ENCODE measurements at regions not wholly inside any gene's neighbourhood (a gene's known extent, or its start where the extent isn't known, plus 50 kb on each side); places are given as distances from the start of the nearest gene placed in this dataset.

DNA sequence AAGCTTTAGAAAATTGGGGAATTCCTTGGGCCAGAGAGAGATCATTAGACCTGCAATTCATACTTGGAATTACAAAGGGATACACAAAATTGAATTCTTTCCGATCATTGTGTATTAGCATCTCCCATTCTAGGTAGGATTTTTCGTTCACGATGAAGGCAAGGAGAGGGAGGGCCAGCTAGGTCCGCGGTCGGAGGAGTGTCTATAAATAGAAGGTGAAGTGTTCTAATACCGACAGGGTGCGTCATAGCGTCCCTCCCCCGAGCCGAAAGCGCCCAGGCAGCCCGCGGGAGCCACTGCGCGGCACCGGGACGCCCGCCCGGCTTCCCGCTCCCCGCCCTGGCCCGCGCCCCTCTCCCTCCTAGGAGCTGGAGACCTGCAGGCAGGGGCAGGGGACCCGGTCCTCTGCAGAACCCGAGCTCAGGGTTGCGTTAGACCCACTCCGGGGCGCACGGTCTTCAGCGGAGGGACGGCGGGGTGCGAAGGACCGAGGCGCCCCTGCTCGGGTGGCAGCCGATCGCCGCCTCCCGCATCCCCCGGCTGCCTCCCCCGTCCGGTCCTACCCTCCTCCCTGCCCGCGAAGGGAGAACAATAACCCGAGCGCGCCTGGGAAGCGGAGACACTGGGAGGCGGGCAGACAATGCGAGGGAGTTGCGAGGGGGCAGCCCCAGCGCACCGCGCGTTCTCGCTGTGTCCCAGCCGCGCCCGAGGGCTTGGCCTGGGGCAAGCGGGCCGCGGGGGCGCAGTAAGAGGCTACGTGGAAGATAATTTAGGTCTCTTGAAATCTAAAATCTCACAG is 114.2 kb upstream of the SERTAD2 start:
- under 1% methylated on average over 66 of the region's 66 CpGs for WGBS
- peak overlapping the region; percentile 91 to 96 for H3K27ac ChIP-seq (ENCODE audit: low read depth in 1 of 2, low read length in 2 of 2)
- no peaks in the 10 kb centered on the region for H3K9me3 ChIP-seq (ENCODE audit: control insufficient read depth in 4 of 4, low read length in 3 of 4)
- peak; percentile 56 for TF ChIP-seq TAF1 (conservative IDR thresholded peaks at IDR 0.05)
- TF ChIP-seq HNF4G (IDR thresholded peaks at IDR 0.05) = no peak
- TF ChIP-seq, protein P1, sequence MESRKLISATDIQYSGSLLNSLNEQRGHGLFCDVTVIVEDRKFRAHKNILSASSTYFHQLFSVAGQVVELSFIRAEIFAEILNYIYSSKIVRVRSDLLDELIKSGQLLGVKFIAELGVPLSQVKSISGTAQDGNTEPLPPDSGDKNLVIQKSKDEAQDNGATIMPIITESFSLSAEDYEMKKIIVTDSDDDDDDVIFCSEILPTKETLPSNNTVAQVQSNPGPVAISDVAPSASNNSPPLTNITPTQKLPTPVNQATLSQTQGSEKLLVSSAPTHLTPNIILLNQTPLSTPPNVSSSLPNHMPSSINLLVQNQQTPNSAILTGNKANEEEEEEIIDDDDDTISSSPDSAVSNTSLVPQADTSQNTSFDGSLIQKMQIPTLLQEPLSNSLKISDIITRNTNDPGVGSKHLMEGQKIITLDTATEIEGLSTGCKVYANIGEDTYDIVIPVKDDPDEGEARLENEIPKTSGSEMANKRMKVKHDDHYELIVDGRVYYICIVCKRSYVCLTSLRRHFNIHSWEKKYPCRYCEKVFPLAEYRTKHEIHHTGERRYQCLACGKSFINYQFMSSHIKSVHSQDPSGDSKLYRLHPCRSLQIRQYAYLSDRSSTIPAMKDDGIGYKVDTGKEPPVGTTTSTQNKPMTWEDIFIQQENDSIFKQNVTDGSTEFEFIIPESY (IDR thresholded peaks at IDR 0.05) = no peak
- TF ChIP-seq, protein P2, sequence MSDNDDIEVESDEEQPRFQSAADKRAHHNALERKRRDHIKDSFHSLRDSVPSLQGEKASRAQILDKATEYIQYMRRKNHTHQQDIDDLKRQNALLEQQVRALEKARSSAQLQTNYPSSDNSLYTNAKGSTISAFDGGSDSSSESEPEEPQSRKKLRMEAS (IDR thresholded peaks at IDR 0.05) = no peak
- TF ChIP-seq RAD21 (IDR thresholded peaks at IDR 0.05) = peak; percentile 4 to 27
- no peak for TF ChIP-seq HNF4A (conservative IDR thresholded peaks at IDR 0.05)
- peak; percentile 19 for TF ChIP-seq YY1 (IDR thresholded peaks at IDR 0.05)
- TF ChIP-seq FOXA1 (IDR thresholded peaks at IDR 0.05) = no peak
- TF ChIP-seq, protein P3, sequence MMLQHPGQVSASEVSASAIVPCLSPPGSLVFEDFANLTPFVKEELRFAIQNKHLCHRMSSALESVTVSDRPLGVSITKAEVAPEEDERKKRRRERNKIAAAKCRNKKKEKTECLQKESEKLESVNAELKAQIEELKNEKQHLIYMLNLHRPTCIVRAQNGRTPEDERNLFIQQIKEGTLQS (IDR thresholded peaks at IDR 0.05) = no peak
- peak; percentile 44 to 63 for TF ChIP-seq JUND (IDR thresholded peaks at IDR 0.05)
- no peaks in the 10 kb centered on the region for H3K27me3 ChIP-seq (ENCODE audit: control insufficient read depth in 4 of 4, insufficient read depth in 4 of 4, low read length in 3 of 4)
- H3K9ac ChIP-seq (ENCODE audit: low read depth in 1 of 2, low read length in 2 of 2) = peak overlapping the region; percentile 72 to 99
- peaks cover 0 to 10% (median 3%) of the 10 kb centered on the region in 4 donors for H3K4me1 ChIP-seq (ENCODE audit: control insufficient read depth in 4 of 4, insufficient read depth in 4 of 4, low read length in 3 of 4)
- peak overlapping the region; percentile 75 to 81 (median 80) for H3K4me3 ChIP-seq (ENCODE audit: low read depth in 1 of 3, low read length in 3 of 3)
- H3K36me3 ChIP-seq (ENCODE audit: control insufficient read depth in 4 of 4, insufficient read depth in 3 of 4, low read depth in 1 of 4, low read length in 3 of 4) = no peaks in the 10 kb centered on the region
- peak; percentile 76 for DNase-seq (ENCODE audit: low spot score)

DNA sequence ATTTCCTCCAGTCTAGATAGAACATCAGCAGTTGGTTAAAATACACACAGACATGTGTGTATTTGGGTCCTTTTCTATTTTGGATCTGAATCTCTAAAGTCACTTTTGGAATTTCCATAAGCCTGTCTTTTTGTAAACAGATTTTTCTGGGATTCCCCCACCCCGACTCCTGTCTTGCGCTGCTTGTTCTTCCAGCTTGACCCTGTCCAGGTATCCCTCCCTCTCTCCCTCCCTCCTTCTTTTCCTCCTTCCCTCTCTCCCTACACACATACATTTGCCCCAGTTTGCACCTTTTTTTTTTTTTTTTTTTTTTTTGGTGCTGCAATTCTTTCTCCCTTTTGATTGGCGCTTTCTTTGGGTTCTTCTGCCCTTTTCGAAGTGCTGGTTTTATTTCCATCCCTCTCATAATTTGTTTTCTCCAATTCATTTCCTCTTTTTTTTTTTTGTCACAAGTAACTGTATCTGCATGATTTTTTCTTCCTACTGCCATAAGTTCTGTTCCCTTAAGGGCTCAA is 114.8 kb upstream of the SERTAD2 start:
- no peaks in the 10 kb centered on the region for H3K36me3 ChIP-seq (ENCODE audit: control insufficient read depth in 4 of 4, insufficient read depth in 3 of 4, low read depth in 1 of 4, low read length in 3 of 4)
- no peaks in the 10 kb centered on the region for H3K9me3 ChIP-seq (ENCODE audit: control insufficient read depth in 4 of 4, low read length in 3 of 4)
- peaks cover 0 to 10% (median 3%) of the 10 kb centered on the region in 4 donors for H3K4me1 ChIP-seq (ENCODE audit: control insufficient read depth in 4 of 4, insufficient read depth in 4 of 4, low read length in 3 of 4)
- H3K27me3 ChIP-seq (ENCODE audit: control insufficient read depth in 4 of 4, insufficient read depth in 4 of 4, low read length in 3 of 4) = no peaks in the 10 kb centered on the region
- peak overlapping the region; percentile 45 to 81 (median 75) for H3K4me3 ChIP-seq (ENCODE audit: low read depth in 1 of 3, low read length in 3 of 3)
- peak overlapping the region; percentile 68 to 72 for H3K9ac ChIP-seq (ENCODE audit: low read depth in 1 of 2, low read length in 2 of 2)
- TF ChIP-seq, protein P1 (IDR thresholded peaks at IDR 0.05) = no peak
- TF ChIP-seq EGR1 (IDR thresholded peaks at IDR 0.05; ENCODE audit: low read depth in 2 of 2) (no peak), NR2F2 (IDR thresholded peaks at IDR 0.05) (no peak), JUND (IDR thresholded peaks at IDR 0.05) (no peak), RXRA (IDR thresholded peaks at IDR 0.05) (no peak), RAD21 (IDR thresholded peaks at IDR 0.05) (no peak), TAF1 (conservative IDR thresholded peaks at IDR 0.05) (no peak), SP1 (IDR thresholded peaks at IDR 0.05) (no peak), GABPA (IDR thresholded peaks at IDR 0.05 in 1 of 2, conservative IDR thresholded peaks at IDR 0.05 in 1 of 2) (no peak), FOXA2 (IDR thresholded peaks at IDR 0.05) (no peak), HNF4G (IDR thresholded peaks at IDR 0.05) (no peak), YY1 (IDR thresholded peaks at IDR 0.05) (no peak), FOXA1 (IDR thresholded peaks at IDR 0.05) (no peak), HNF4A (conservative IDR thresholded peaks at IDR 0.05) (no peak)
- TF ChIP-seq, protein P4, sequence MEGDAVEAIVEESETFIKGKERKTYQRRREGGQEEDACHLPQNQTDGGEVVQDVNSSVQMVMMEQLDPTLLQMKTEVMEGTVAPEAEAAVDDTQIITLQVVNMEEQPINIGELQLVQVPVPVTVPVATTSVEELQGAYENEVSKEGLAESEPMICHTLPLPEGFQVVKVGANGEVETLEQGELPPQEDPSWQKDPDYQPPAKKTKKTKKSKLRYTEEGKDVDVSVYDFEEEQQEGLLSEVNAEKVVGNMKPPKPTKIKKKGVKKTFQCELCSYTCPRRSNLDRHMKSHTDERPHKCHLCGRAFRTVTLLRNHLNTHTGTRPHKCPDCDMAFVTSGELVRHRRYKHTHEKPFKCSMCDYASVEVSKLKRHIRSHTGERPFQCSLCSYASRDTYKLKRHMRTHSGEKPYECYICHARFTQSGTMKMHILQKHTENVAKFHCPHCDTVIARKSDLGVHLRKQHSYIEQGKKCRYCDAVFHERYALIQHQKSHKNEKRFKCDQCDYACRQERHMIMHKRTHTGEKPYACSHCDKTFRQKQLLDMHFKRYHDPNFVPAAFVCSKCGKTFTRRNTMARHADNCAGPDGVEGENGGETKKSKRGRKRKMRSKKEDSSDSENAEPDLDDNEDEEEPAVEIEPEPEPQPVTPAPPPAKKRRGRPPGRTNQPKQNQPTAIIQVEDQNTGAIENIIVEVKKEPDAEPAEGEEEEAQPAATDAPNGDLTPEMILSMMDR (IDR thresholded peaks at IDR 0.05; ENCODE audit: low read depth, low read length, missing input control) = no peak
- TF ChIP-seq, protein P3 (IDR thresholded peaks at IDR 0.05) = no peak
- TF ChIP-seq, protein P5, sequence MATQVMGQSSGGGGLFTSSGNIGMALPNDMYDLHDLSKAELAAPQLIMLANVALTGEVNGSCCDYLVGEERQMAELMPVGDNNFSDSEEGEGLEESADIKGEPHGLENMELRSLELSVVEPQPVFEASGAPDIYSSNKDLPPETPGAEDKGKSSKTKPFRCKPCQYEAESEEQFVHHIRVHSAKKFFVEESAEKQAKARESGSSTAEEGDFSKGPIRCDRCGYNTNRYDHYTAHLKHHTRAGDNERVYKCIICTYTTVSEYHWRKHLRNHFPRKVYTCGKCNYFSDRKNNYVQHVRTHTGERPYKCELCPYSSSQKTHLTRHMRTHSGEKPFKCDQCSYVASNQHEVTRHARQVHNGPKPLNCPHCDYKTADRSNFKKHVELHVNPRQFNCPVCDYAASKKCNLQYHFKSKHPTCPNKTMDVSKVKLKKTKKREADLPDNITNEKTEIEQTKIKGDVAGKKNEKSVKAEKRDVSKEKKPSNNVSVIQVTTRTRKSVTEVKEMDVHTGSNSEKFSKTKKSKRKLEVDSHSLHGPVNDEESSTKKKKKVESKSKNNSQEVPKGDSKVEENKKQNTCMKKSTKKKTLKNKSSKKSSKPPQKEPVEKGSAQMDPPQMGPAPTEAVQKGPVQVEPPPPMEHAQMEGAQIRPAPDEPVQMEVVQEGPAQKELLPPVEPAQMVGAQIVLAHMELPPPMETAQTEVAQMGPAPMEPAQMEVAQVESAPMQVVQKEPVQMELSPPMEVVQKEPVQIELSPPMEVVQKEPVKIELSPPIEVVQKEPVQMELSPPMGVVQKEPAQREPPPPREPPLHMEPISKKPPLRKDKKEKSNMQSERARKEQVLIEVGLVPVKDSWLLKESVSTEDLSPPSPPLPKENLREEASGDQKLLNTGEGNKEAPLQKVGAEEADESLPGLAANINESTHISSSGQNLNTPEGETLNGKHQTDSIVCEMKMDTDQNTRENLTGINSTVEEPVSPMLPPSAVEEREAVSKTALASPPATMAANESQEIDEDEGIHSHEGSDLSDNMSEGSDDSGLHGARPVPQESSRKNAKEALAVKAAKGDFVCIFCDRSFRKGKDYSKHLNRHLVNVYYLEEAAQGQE (IDR thresholded peaks at IDR 0.05) = no peak
- TF ChIP-seq, protein P2 (IDR thresholded peaks at IDR 0.05) = no peak
- peak overlapping the region; percentile 91 to 96 for H3K27ac ChIP-seq (ENCODE audit: low read depth in 1 of 2, low read length in 2 of 2)
- 50% methylated on average over 4 of the region's 4 CpGs for WGBS
- DNase-seq (ENCODE audit: low spot score) = no peak

All from liver (tissue), 8 donors.